ENCODE measurements at regions not wholly inside any gene's neighbourhood (a gene's known extent, or its start where the extent isn't known, plus 50 kb on each side); places are given as distances from the start of the nearest gene placed in this dataset.

GRCh38 chr20:40082436-40082835 is 606.6 kb downstream of the MAFB start:
- TF ChIP-seq CTCF (IDR thresholded peaks at IDR 0.05) (no peak), POLR2A (IDR thresholded peaks at IDR 0.05) (no peak)

Measured in tibial nerve (tissue), 3 donors.